Stimulated activated naive CD8-positive, alpha-beta T cell treated with anti-CD3 and anti-CD28 coated beads, Interleukin-15, amount 100 ng/mL, for 72 hours (primary cell): ENCODE measurements at regions not wholly inside any gene's neighbourhood (a gene's known extent, or its start where the extent isn't known, plus 50 kb on each side); places are given as distances from the start of the nearest gene placed in this dataset.

Experiments
- ATAC-seq: fragments of 150-1000 bp; cut with Tn5 transposase; 2 replicates; pipeline ENCODE4 v1.10.0; 2021; ENCODE audit warnings: mild to moderate bottlenecking, moderate library complexity
- DNase-seq, 2 donors: peaks; one replicate each; pipeline ENCODE4 v3.0.0; 2021 to 2022
- H3K27ac Mint-ChIP-seq, 2 donors: one replicate each; pipeline ENCODE4 v1.8.0; 2022; ENCODE audit warnings: mild to moderate bottlenecking in 2 of 2, mixed read lengths in 2 of 2, moderate library complexity in 2 of 2
- H3K27me3 Mint-ChIP-seq: one replicate; pipeline ENCODE4 v1.8.0; 2022; ENCODE audit warnings: mixed read lengths
- H3K4me1 Mint-ChIP-seq: one replicate; pipeline ENCODE4 v1.8.0; 2022; ENCODE audit warnings: mild to moderate bottlenecking, mixed read lengths
- H3K4me3 Mint-ChIP-seq, 2 donors: one replicate each; pipeline ENCODE4 v1.8.0; 2022; ENCODE audit warnings: mild to moderate bottlenecking in 2 of 2, mixed read lengths in 2 of 2, moderate library complexity in 1 of 2
- H3K9me3 Mint-ChIP-seq, 2 donors: one replicate each; pipeline ENCODE4 v1.8.0; 2022; ENCODE audit warnings: mixed read lengths in 2 of 2

GRCh38 chr6:124877468-124877867 lies 84.8 kb upstream of the RNF217 start:
- Mint-ChIP-seq H3K4me1 (peaks cover 3% of the 10 kb centered on the region), H3K27me3 (peaks cover 18% of the 10 kb centered on the region), H3K4me3 (no peak overlapping the region), H3K27ac (no peak overlapping the region), H3K9me3 (no peaks in the 10 kb centered on the region)
- no peak for DNase-seq
- ATAC-seq: no peak

GRCh38 chr6:124879110-124879991 lies 82.9 kb upstream of the RNF217 start:
- Mint-ChIP-seq H3K4me1 (peaks cover 13% of the 10 kb centered on the region), H3K9me3 (no peaks in the 10 kb centered on the region), H3K4me3 (no peak overlapping the region), H3K27ac (no peak overlapping the region), H3K27me3 (peaks cover 22% of the 10 kb centered on the region)
- DNase-seq: no peak
- peak; percentile 40 for ATAC-seq

- peaks cover 22% of the 10 kb centered on the region for H3K27me3 Mint-ChIP-seq
- DNase-seq: no peak
- H3K9me3 Mint-ChIP-seq: no peaks in the 10 kb centered on the region
- H3K4me1 Mint-ChIP-seq: peaks cover 13% of the 10 kb centered on the region
- no peak for ATAC-seq
- H3K27ac Mint-ChIP-seq: no peak overlapping the region
- no peak overlapping the region for H3K4me3 Mint-ChIP-seq
Observed at GRCh38 chr6:124879992-124880355, 82.3 kb upstream of the RNF217 start.

- Mint-ChIP-seq H3K9me3 (no peaks in the 10 kb centered on the region), H3K27me3 (peaks cover 21% of the 10 kb centered on the region), H3K4me1 (peaks cover 13% of the 10 kb centered on the region), H3K27ac (peak overlapping the region in 1 of 2 donors; percentile 92), H3K4me3 (peak overlapping the region; percentile 30 to 60)
- DNase-seq (no peak), ATAC-seq (no peak)
Observed at GRCh38 chr6:124881898-124882578, 80.2 kb upstream of the RNF217 start.

GRCh38 chr6:124882579-124883393 lies 79.5 kb upstream of the RNF217 start:
- peak overlapping the region; percentile 30 to 60 for H3K4me3 Mint-ChIP-seq
- peaks cover 18% of the 10 kb centered on the region for H3K4me1 Mint-ChIP-seq
- H3K27ac Mint-ChIP-seq: peak overlapping the region in 1 of 2 donors; percentile 92
- ATAC-seq (no peak), DNase-seq (no peak)
- no peaks in the 10 kb centered on the region for H3K9me3 Mint-ChIP-seq
- peaks cover 14% of the 10 kb centered on the region for H3K27me3 Mint-ChIP-seq

- peaks cover 11% of the 10 kb centered on the region for H3K27me3 Mint-ChIP-seq
- no peak overlapping the region for H3K4me3 Mint-ChIP-seq
- ATAC-seq (no peak), DNase-seq (no peak)
- H3K9me3 Mint-ChIP-seq: no peaks in the 10 kb centered on the region
- peaks cover 34% of the 10 kb centered on the region for H3K4me1 Mint-ChIP-seq
- H3K27ac Mint-ChIP-seq: no peak overlapping the region
Observed at GRCh38 chr6:124885171-124885570, 77.1 kb upstream of the RNF217 start.

GRCh38 chr6:124887872-124888580 lies 74.2 kb upstream of the RNF217 start:
- no peak overlapping the region for H3K27ac Mint-ChIP-seq
- H3K4me1 Mint-ChIP-seq: peaks cover 25% of the 10 kb centered on the region
- no peak overlapping the region for H3K4me3 Mint-ChIP-seq
- no peaks in the 10 kb centered on the region for H3K9me3 Mint-ChIP-seq
- H3K27me3 Mint-ChIP-seq: no peaks in the 10 kb centered on the region
- ATAC-seq: peak; percentile 61
- no peak for DNase-seq

GRCh38 chr6:124888581-124889371 lies 73.5 kb upstream of the RNF217 start:
- Mint-ChIP-seq H3K4me1 (peaks cover 21% of the 10 kb centered on the region), H3K4me3 (peak overlapping the region; percentile 39 to 49), H3K27ac (peak overlapping the region; percentile 3 to 77), H3K9me3 (no peaks in the 10 kb centered on the region), H3K27me3 (no peaks in the 10 kb centered on the region)
- ATAC-seq (no peak), DNase-seq (no peak)

- no peak for ATAC-seq
- Mint-ChIP-seq H3K27ac (no peak overlapping the region), H3K4me1 (no peaks in the 10 kb centered on the region), H3K4me3 (no peak overlapping the region), H3K9me3 (no peaks in the 10 kb centered on the region), H3K27me3 (peaks cover 12% of the 10 kb centered on the region)
- no peak for DNase-seq
Observed at GRCh38 chr6:124901084-124901483, 61.2 kb upstream of the RNF217 start.

- H3K4me1 Mint-ChIP-seq: no peaks in the 10 kb centered on the region
- DNase-seq (no peak), ATAC-seq (no peak)
- no peak overlapping the region for H3K4me3 Mint-ChIP-seq
- peak overlapping the region in 1 of 2 donors; percentile 61 for H3K27ac Mint-ChIP-seq
- no peaks in the 10 kb centered on the region for H3K9me3 Mint-ChIP-seq
- peaks cover 12% of the 10 kb centered on the region for H3K27me3 Mint-ChIP-seq
Observed at GRCh38 chr6:124903797-124904196, 58.4 kb upstream of the RNF217 start.

GRCh38 chr6:124907596-124907995 lies 54.6 kb upstream of the RNF217 start:
- H3K27ac Mint-ChIP-seq: no peak overlapping the region
- H3K4me3 Mint-ChIP-seq: no peak overlapping the region
- DNase-seq (no peak), ATAC-seq (no peak)
- H3K4me1 Mint-ChIP-seq: no peaks in the 10 kb centered on the region
- H3K9me3 Mint-ChIP-seq: no peaks in the 10 kb centered on the region
- H3K27me3 Mint-ChIP-seq: peaks cover 12% of the 10 kb centered on the region
